ENCODE measurements at regions not wholly inside any gene's neighbourhood (a gene's known extent, or its start where the extent isn't known, plus 50 kb on each side); places are given as distances from the start of the nearest gene placed in this dataset.

DNA sequence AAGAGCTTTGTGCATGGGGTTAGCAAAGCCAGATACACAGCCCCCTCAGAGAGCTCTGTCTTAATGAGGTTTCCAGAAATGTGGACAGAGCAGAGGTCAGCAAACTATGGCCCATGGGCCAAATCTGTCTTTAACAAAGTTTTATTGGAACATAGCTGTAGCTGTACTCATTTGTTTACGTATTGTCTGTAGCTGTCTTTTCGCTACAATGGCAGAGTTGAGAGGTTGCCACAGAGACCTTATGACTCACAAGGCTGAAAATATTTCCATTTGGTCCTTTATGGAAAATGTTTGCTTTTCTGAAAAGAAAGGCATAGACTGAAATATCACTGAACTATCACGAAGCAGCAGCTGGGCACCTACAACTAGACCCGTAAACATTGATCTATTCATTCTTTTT, 841.8 kb downstream of the SLC4A3 start:
- no peak for DNase-seq (ENCODE audit: extremely low spot score)
- TF ChIP-seq, protein P1, sequence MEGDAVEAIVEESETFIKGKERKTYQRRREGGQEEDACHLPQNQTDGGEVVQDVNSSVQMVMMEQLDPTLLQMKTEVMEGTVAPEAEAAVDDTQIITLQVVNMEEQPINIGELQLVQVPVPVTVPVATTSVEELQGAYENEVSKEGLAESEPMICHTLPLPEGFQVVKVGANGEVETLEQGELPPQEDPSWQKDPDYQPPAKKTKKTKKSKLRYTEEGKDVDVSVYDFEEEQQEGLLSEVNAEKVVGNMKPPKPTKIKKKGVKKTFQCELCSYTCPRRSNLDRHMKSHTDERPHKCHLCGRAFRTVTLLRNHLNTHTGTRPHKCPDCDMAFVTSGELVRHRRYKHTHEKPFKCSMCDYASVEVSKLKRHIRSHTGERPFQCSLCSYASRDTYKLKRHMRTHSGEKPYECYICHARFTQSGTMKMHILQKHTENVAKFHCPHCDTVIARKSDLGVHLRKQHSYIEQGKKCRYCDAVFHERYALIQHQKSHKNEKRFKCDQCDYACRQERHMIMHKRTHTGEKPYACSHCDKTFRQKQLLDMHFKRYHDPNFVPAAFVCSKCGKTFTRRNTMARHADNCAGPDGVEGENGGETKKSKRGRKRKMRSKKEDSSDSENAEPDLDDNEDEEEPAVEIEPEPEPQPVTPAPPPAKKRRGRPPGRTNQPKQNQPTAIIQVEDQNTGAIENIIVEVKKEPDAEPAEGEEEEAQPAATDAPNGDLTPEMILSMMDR (IDR thresholded peaks at IDR 0.05; ENCODE audit: control extremely low read depth, extremely low read depth, low read depth, missing control alignments), result no peak
- ChIA-PET CTCF (no interaction called here), POLR2A (no interaction called here)

DNA sequence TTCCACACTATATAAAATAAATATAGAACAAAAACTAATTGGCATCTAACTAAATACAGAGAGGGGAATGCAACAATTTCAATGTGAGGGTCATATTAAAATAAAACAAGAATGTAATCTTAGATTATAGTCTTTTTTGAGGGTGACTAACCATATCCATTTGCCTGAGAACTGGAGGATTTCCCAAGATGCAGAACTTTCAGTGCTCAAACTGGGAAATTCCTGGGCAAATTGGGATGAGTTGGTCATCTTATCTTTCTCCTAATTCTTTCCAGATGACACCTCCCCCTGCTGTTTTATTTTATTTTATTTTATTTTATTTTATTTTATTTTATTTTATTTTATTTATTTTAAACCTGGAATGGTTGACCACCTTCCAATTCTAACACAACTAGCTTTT, 846.2 kb downstream of the SLC4A3 start:
- TF ChIP-seq, protein P1 (IDR thresholded peaks at IDR 0.05; ENCODE audit: control extremely low read depth, extremely low read depth, low read depth, missing control alignments), result no peak
- ChIA-PET POLR2A (no interaction called here), CTCF (no interaction called here)
- DNase-seq (ENCODE audit: extremely low spot score), result no peak

DNA sequence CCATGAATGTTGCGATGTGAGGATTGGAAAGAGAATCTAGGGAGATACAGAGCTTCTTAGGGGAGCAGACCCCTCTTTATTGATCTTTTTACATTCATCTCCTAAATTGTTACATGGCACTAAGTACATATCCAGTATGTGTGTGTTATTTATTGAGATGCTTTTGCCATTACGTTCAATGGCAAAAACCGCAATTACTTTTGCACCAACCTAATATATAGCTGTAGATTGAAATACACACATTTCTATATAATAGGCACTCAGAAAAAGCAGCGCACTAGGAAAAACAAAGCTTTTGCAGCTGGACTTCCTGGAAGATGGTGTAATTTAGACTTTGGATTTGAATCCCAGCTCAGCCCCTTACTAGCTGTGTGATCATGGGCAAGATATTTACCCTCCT, 849.4 kb downstream of the SLC4A3 start:
- CTCF ChIA-PET, result interaction anchor here (1.2 kb wide), 1 partner anchor 10 kb away, joined by 4 read pairs; no protein-coding TSS in a partner anchor
- TF ChIP-seq, protein P1 (IDR thresholded peaks at IDR 0.05; ENCODE audit: control extremely low read depth, extremely low read depth, low read depth, missing control alignments), result no peak
- POLR2A ChIA-PET, result no interaction called here
- DNase-seq (ENCODE audit: extremely low spot score), result no peak

DNA sequence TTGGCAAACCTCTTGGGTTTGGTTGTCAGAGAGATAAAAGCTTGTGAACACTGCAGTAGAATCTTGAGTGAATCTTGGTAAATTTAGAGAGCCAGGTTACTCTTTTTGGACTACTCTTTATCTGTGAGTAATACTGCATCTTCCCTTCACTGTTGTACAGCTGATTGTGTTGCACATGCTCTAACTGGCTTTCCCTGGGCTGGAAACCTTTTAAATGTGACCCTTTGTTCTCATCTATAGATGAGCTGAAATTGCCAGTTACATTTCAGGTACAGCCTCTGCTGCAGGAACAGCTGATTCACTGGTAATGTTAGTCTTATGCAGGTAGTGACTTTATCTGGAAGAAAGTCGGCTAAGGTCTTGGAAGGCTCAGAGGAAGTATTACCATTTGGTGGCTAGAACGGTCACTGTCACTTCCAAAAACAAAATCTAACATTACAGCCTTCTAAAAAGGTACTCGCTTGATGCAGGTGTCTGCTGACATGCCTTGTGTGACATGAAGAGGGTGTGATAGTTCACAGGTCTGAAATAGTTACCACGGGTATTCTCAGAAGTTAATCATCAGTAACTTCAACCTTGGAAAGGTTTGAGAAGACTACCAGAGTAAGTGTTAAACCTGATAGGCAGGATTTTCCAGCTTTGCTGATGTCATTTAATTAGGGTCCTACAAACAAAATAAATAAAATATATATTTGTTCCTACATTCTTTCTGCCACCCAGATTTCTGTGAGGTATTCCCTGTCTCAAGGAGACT, 851.1 kb downstream of the SLC4A3 start:
- TF ChIP-seq, protein P1 (IDR thresholded peaks at IDR 0.05; ENCODE audit: control extremely low read depth, extremely low read depth, low read depth, missing control alignments), result no peak
- ChIA-PET POLR2A (no interaction called here), CTCF (interaction anchor here (1.2 kb wide), 1 partner anchor 12 kb away, joined by 3 read pairs; no protein-coding TSS in a partner anchor)
- DNase-seq (ENCODE audit: extremely low spot score), result no peak

DNA sequence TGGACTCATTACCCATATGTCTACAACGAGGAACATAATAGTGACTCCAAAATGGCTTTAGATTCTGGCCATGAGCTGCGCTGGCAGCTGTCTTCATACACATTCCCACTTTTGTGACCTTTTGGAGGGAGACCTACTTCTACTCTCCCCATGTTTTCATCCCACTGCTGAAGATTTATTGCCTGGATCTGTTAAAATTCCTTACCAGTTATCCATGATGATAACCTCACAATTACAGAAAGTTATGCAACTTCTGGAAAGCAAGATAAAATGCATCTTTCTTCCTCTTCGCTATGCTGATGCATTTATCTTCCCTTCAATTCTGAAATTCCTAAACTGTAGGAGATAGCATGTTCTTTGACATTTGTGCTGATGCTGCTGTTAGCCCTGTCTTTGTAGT, 855.3 kb downstream of the SLC4A3 start:
- no peak for DNase-seq (ENCODE audit: extremely low spot score)
- TF ChIP-seq, protein P1 (IDR thresholded peaks at IDR 0.05; ENCODE audit: control extremely low read depth, extremely low read depth, low read depth, missing control alignments), result no peak
- CTCF ChIA-PET, result no interaction called here
- POLR2A ChIA-PET, result no interaction called here

DNA sequence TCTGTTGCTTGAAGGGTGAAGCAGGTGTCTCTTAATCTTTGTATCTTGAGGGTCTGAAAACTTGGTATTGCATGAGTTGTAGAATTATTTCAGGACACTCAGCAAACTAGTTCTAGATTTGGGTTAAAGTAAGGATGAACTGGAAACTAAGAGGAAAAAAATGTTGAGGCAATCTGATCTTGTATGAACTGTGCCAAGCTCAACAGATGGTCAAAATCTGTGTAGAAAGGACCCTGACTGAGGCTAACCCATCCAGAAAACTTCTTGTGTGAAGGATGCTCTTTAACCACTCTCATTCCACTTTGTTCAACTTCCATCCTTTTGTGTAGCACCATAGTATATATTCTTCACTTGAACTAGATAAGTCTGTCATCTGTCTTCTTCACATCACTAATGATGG, 861.7 kb downstream of the SLC4A3 start:
- POLR2A ChIA-PET, result no interaction called here

More for the DNA sequence above, 861.7 kb downstream of the SLC4A3 start:
- TF ChIP-seq, protein P1 (IDR thresholded peaks at IDR 0.05; ENCODE audit: control extremely low read depth, extremely low read depth, low read depth, missing control alignments), result no peak
- CTCF ChIA-PET, result interaction anchor here (1.6 kb wide), 1 partner anchor 16 kb away, joined by 6 read pairs; no protein-coding TSS in a partner anchor
- no peak for DNase-seq (ENCODE audit: extremely low spot score)

Measured in GM10248 (cell line).